ENCODE measurements at regions not wholly inside any gene's neighbourhood (a gene's known extent, or its start where the extent isn't known, plus 50 kb on each side); places are given as distances from the start of the nearest gene placed in this dataset.

GRCh38 chr16:85194307-85195270 is 82.3 kb upstream of the CIBAR2 start:
- H3K4me3 ChIP-seq (ENCODE audit: control insufficient read depth, low read depth, low read length), result no peak overlapping the region
- no peak for TF ChIP-seq CTCF (IDR thresholded peaks at IDR 0.05; ENCODE audit: control insufficient read depth, insufficient read depth, low read depth, low read length, missing control alignments)
- no peak for DNase-seq (ENCODE audit: low read depth)

- no peak for TF ChIP-seq CTCF (IDR thresholded peaks at IDR 0.05; ENCODE audit: control insufficient read depth, insufficient read depth, low read depth, low read length, missing control alignments)
- no peak for DNase-seq (ENCODE audit: low read depth)
- no peak overlapping the region for H3K4me3 ChIP-seq (ENCODE audit: control insufficient read depth, low read depth, low read length)
Observed at GRCh38 chr16:85195271-85195647, 83.0 kb upstream of the CIBAR2 start.

GRCh38 chr16:85195900-85196772 is 83.9 kb upstream of the CIBAR2 start:
- no peak for DNase-seq (ENCODE audit: low read depth)
- no peak overlapping the region for H3K4me3 ChIP-seq (ENCODE audit: control insufficient read depth, low read depth, low read length)
- TF ChIP-seq CTCF (IDR thresholded peaks at IDR 0.05; ENCODE audit: control insufficient read depth, insufficient read depth, low read depth, low read length, missing control alignments), result no peak

GRCh38 chr16:85196976-85197375 is 84.7 kb upstream of the CIBAR2 start:
- no peak overlapping the region for H3K4me3 ChIP-seq (ENCODE audit: control insufficient read depth, low read depth, low read length)
- DNase-seq (ENCODE audit: low read depth), result no peak
- TF ChIP-seq CTCF (IDR thresholded peaks at IDR 0.05; ENCODE audit: control insufficient read depth, insufficient read depth, low read depth, low read length, missing control alignments), result no peak

- no peak for DNase-seq (ENCODE audit: low read depth)
- TF ChIP-seq CTCF (IDR thresholded peaks at IDR 0.05; ENCODE audit: control insufficient read depth, insufficient read depth, low read depth, low read length, missing control alignments), result no peak
- H3K4me3 ChIP-seq (ENCODE audit: control insufficient read depth, low read depth, low read length), result no peak overlapping the region
Observed at GRCh38 chr16:85197611-85198566, 85.6 kb upstream of the CIBAR2 start.
